ENCODE measurements at regions not wholly inside any gene's neighbourhood (a gene's known extent, or its start where the extent isn't known, plus 50 kb on each side); places are given as distances from the start of the nearest gene placed in this dataset.

- DNase-seq: no peak
Observed at GRCh38 chr13:106172176-106172905, 363.1 kb downstream of the EFNB2 start.

GRCh38 chr13:106163426-106163825 is 372.0 kb downstream of the EFNB2 start:
- DNase-seq: no peak

GRCh38 chr13:106161146-106161545 is 374.3 kb downstream of the EFNB2 start:
- no peak for DNase-seq

GRCh38 chr13:106159295-106160195 is 375.9 kb downstream of the EFNB2 start:
- peak in 2 of 3 experiments; percentile 15 to 82 for DNase-seq

- DNase-seq: no peak
Observed at GRCh38 chr13:106156468-106156867, 379.0 kb downstream of the EFNB2 start.

- DNase-seq: no peak
Observed at GRCh38 chr13:106155411-106155810, 380.1 kb downstream of the EFNB2 start.

- DNase-seq: no peak
Observed at GRCh38 chr13:106153876-106154275, 381.6 kb downstream of the EFNB2 start.

GRCh38 chr13:106153041-106153440 is 382.4 kb downstream of the EFNB2 start:
- DNase-seq: no peak

GRCh38 chr13:106152047-106152446 is 383.4 kb downstream of the EFNB2 start:
- no peak for DNase-seq

- peak in 1 of 3 experiments; percentile 23 for DNase-seq
Observed at GRCh38 chr13:106151056-106151699, 384.3 kb downstream of the EFNB2 start.

- DNase-seq: peak in 1 of 3 experiments; percentile 39
Observed at GRCh38 chr13:106145997-106146864, 389.2 kb downstream of the EFNB2 start.

GRCh38 chr13:106145070-106145469 is 390.4 kb downstream of the EFNB2 start:
- no peak for DNase-seq

GRCh38 chr13:106143930-106144709 is 391.3 kb downstream of the EFNB2 start:
- DNase-seq: peak in 2 of 3 experiments; percentile 62 to 91

GRCh38 chr13:106143392-106143791 is 392.1 kb downstream of the EFNB2 start:
- no peak for DNase-seq

GRCh38 chr13:106140476-106140875 is 395.0 kb downstream of the EFNB2 start:
- DNase-seq: no peak

GRCh38 chr13:106139942-106140341 is 395.5 kb downstream of the EFNB2 start:
- DNase-seq: no peak

- no peak for DNase-seq
Observed at GRCh38 chr13:106139377-106139776, 396.1 kb downstream of the EFNB2 start.

GRCh38 chr13:106138620-106139019 is 396.8 kb downstream of the EFNB2 start:
- no peak for DNase-seq

- no peak for DNase-seq
Observed at GRCh38 chr13:106133025-106133424, 402.4 kb downstream of the EFNB2 start.

GRCh38 chr13:106132216-106132615 is 403.2 kb downstream of the EFNB2 start:
- DNase-seq: no peak

- DNase-seq: no peak
Observed at GRCh38 chr13:106129993-106130392, 405.5 kb downstream of the EFNB2 start.

- DNase-seq: peak in 2 of 3 experiments; percentile 53 to 90
Observed at GRCh38 chr13:106129273-106129672, 406.2 kb downstream of the EFNB2 start.

Data from NCI-H1417 (cell line).